WTC11 (cell line): ENCODE measurements at regions not wholly inside any gene's neighbourhood (a gene's known extent, or its start where the extent isn't known, plus 50 kb on each side); places are given as distances from the start of the nearest gene placed in this dataset.

Source experiments
- ATAC-seq: fragments of 200-7000 bp; cut with Tn5 transposase; 2 replicates; pipeline ENCODE4 v1.10.0; 2021; ENCODE audit warnings: mild to moderate bottlenecking, moderate library complexity
- CTCF ChIA-PET: fragments of 300-600 bp; sonication (Branson Sonifier 250); formaldehyde crosslinking; loops from one replicate; lab custom pipeline; 2021; ENCODE audit warnings: antibody characterized with exemption; lab: Charles Lee
- POLR2A ChIA-PET: fragments of 350-600 bp; sonication (Branson Sonifier 250); formaldehyde crosslinking; loops from one replicate; lab custom pipeline; 2021; ENCODE audit warnings: antibody characterized with exemption; lab: Charles Lee
- DNase-seq: peaks from one replicate; pipeline ENCODE4 v3.0.0; 2021; ENCODE audit warnings: low spot score
- H3K27ac Mint-ChIP-seq: 2 replicates; pipeline ENCODE4 v1.8.0; 2021; ENCODE audit warnings: mixed read lengths
- H3K27me3 Mint-ChIP-seq: 2 replicates; pipeline ENCODE4 v1.8.0; 2021; ENCODE audit warnings: low read depth, mild to moderate bottlenecking, moderate library complexity, mixed read lengths
- H3K36me3 Mint-ChIP-seq: 2 replicates; pipeline ENCODE4 v1.8.0; 2021; ENCODE audit warnings: mixed read lengths
- H3K4me1 Mint-ChIP-seq: 2 replicates; pipeline ENCODE4 v1.8.0; 2022; ENCODE audit warnings: mixed read lengths
- H3K4me3 Mint-ChIP-seq: 2 replicates; pipeline ENCODE4 v1.8.0; 2021; ENCODE audit warnings: mild to moderate bottlenecking, moderate library complexity, mixed read lengths
- H3K9me3 Mint-ChIP-seq: 2 replicates; pipeline ENCODE4 v1.8.0; 2021; ENCODE audit warnings: mixed read lengths
- ATF1 ChIP-seq: sonication (generic); formaldehyde crosslinking; IDR thresholded peaks from 2 replicates; pipeline ENCODE4 v1.8.1; 2023; ENCODE audit warnings: mild to moderate bottlenecking, moderate library complexity, missing genetic modification reagents
- ATF6 ChIP-seq: sonication (generic); formaldehyde crosslinking; IDR thresholded peaks from 2 replicates; pipeline ENCODE4 v1.8.1; 2023; ENCODE audit warnings: mild to moderate bottlenecking, missing genetic modification reagents
- E2F5 ChIP-seq: sonication (generic); formaldehyde crosslinking; IDR thresholded peaks from 2 replicates; pipeline ENCODE4 v1.8.1; 2022; ENCODE audit warnings: mild to moderate bottlenecking, moderate library complexity, missing genetic modification reagents
- ERG ChIP-seq: fragments of 250-450 bp; sonication (Bioruptor Pico); IDR thresholded peaks from 2 replicates; pipeline ENCODE4 v1.8.0; 2021; ENCODE audit warnings: mild to moderate bottlenecking
- GABPB1 ChIP-seq: sonication (generic); formaldehyde crosslinking; IDR thresholded peaks from 2 replicates; pipeline ENCODE4 v1.8.1; 2023; ENCODE audit warnings: mild to moderate bottlenecking, missing genetic modification reagents
- HMGA2 ChIP-seq: fragments of 250-450 bp; sonication (Bioruptor Pico); IDR thresholded peaks from 2 replicates; pipeline ENCODE4 v1.4.0; 2021; ENCODE audit warnings: mild to moderate bottlenecking, moderate library complexity
- KAT7 ChIP-seq: sonication (generic); formaldehyde crosslinking; IDR thresholded peaks from 2 replicates; pipeline ENCODE4 v1.8.1; 2023; ENCODE audit warnings: missing genetic modification reagents, mild to moderate bottlenecking, borderline replicate concordance
- TEAD4 ChIP-seq: sonication (generic); formaldehyde crosslinking; IDR thresholded peaks from 2 replicates; pipeline ENCODE4 v1.8.0; 2022; ENCODE audit warnings: mild to moderate bottlenecking, missing genetic modification reagents
- ZNF232 ChIP-seq: sonication (generic); formaldehyde crosslinking; IDR thresholded peaks from 2 replicates; pipeline ENCODE4 v1.8.0; 2022; ENCODE audit warnings: mild to moderate bottlenecking, missing genetic modification reagents
- ZNF317 ChIP-seq: sonication (generic); formaldehyde crosslinking; IDR thresholded peaks from 2 replicates; pipeline ENCODE4 v1.8.1; 2023; ENCODE audit warnings: low read depth, mild to moderate bottlenecking, moderate library complexity, missing genetic modification reagents, borderline replicate concordance
- ZNF396 ChIP-seq: fragments of 250-450 bp; sonication (Bioruptor Pico); IDR thresholded peaks from 2 replicates; pipeline ENCODE4 v1.8.0; 2021; ENCODE audit warnings: mild to moderate bottlenecking, moderate library complexity, borderline replicate concordance
- ZNF671 ChIP-seq: fragments of 250-450 bp; sonication (Bioruptor Pico); IDR thresholded peaks from 2 replicates; pipeline ENCODE4 v1.8.0; 2021; ENCODE audit warnings: mild to moderate bottlenecking
- TF ChIP-seq, protein P1 (sequence below): sonication (generic); formaldehyde crosslinking; IDR thresholded peaks from 2 replicates; pipeline ENCODE4 v1.8.1; 2023; ENCODE audit warnings: mild to moderate bottlenecking, missing genetic modification reagents, borderline replicate concordance
- TF ChIP-seq, protein P2 (sequence below): fragments of 200-600 bp; IDR thresholded peaks from 2 replicates; pipeline ENCODE4 v1.8.0; 2022; ENCODE audit warnings: antibody characterized with exemption
- TF ChIP-seq, protein P3 (sequence below): sonication (generic); formaldehyde crosslinking; IDR thresholded peaks from 2 replicates; pipeline ENCODE4 v1.8.1; 2022; ENCODE audit warnings: mild to moderate bottlenecking, missing genetic modification reagents, moderate library complexity, borderline replicate concordance
- TF ChIP-seq, protein P4 (sequence below): sonication (generic); formaldehyde crosslinking; IDR thresholded peaks from 2 replicates; pipeline ENCODE4 v1.8.0; 2023; ENCODE audit warnings: mild to moderate bottlenecking, missing genetic modification reagents
- TF ChIP-seq, protein P5 (sequence below): sonication (generic); formaldehyde crosslinking; IDR thresholded peaks from 2 replicates; pipeline ENCODE4 v1.8.1; 2022; ENCODE audit warnings: missing genetic modification reagents, borderline replicate concordance

DNA sequence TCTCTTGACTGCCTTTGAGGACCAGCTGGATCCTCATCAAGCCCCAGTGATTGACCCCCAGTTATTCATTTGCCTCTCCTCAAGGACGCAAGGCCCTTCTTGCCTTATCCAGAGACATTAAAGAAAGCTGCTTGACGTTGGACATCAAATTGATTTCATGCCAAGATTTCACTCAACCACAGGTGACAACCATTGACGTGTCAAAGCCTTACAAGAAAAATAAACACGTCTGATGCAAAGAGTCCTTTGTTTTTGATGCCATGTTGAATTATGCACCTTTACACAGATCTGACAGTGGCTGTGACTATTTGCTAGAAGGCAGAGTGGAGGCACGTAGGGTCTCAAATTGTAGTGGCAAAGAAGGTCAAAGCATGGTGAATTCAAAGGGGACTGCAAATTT is 666.2 kb upstream of the CAMK1G start:
- H3K4me3 Mint-ChIP-seq: no peak overlapping the region
- ATAC-seq: no peak
- no peaks in the 10 kb centered on the region; the same call in 1 of the 2 replicates for H3K27me3 Mint-ChIP-seq
- DNase-seq: no peak
- no peak overlapping the region for H3K27ac Mint-ChIP-seq
- POLR2A ChIA-PET: no interaction called here
- no peaks in the 10 kb centered on the region for H3K36me3 Mint-ChIP-seq
- H3K9me3 Mint-ChIP-seq: peaks cover 18% of the 10 kb centered on the region
- peaks cover 10% of the 10 kb centered on the region for H3K4me1 Mint-ChIP-seq
- TF ChIP-seq GABPB1 (no peak), E2F5 (CRISPR knock-in tag) (no peak), ZNF396 (CRISPR knock-in tag) (no peak), KAT7 (CRISPR knock-in tag) (no peak)
- CTCF ChIA-PET: no interaction called here

DNA sequence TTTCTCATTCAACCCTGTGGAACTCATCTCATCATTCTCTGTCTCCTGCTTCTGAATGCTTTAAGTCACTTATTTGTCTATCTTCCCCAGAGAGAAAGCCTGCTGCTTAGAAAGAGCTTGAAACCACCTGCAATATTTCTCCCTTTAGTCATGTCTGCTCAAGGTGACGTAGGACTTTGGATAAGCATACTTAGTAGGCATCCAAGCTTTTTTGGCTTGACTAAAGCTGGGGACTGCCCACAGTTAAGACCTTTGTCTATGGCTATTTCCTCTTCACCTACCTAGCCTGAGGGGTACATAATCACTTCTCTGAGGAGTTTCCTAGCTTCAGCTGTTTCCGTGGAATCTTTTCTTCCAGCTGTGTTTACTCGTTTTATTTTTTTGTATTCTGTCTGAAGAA is 665.8 kb upstream of the CAMK1G start:
- Mint-ChIP-seq H3K4me1 (peaks cover 10% of the 10 kb centered on the region), H3K27me3 (no peaks in the 10 kb centered on the region; the same call in 1 of the 2 replicates), H3K4me3 (no peak overlapping the region), H3K27ac (no peak overlapping the region), H3K9me3 (peaks cover 18% of the 10 kb centered on the region), H3K36me3 (no peaks in the 10 kb centered on the region)
- POLR2A ChIA-PET: no interaction called here
- CTCF ChIA-PET: no interaction called here
- no peak for DNase-seq
- peak; percentile 66 for ATAC-seq
- TF ChIP-seq ATF6 (CRISPR knock-in tag) (no peak), ZNF232 (CRISPR knock-in tag) (no peak), ZNF671 (CRISPR knock-in tag) (no peak), TEAD4 (CRISPR knock-in tag) (no peak), E2F5 (CRISPR knock-in tag) (no peak), ATF1 (CRISPR knock-in tag) (no peak), ZNF396 (CRISPR knock-in tag) (no peak), ZNF317 (no peak), HMGA2 (no peak), ERG (CRISPR knock-in tag) (no peak)
- TF ChIP-seq, protein P1, sequence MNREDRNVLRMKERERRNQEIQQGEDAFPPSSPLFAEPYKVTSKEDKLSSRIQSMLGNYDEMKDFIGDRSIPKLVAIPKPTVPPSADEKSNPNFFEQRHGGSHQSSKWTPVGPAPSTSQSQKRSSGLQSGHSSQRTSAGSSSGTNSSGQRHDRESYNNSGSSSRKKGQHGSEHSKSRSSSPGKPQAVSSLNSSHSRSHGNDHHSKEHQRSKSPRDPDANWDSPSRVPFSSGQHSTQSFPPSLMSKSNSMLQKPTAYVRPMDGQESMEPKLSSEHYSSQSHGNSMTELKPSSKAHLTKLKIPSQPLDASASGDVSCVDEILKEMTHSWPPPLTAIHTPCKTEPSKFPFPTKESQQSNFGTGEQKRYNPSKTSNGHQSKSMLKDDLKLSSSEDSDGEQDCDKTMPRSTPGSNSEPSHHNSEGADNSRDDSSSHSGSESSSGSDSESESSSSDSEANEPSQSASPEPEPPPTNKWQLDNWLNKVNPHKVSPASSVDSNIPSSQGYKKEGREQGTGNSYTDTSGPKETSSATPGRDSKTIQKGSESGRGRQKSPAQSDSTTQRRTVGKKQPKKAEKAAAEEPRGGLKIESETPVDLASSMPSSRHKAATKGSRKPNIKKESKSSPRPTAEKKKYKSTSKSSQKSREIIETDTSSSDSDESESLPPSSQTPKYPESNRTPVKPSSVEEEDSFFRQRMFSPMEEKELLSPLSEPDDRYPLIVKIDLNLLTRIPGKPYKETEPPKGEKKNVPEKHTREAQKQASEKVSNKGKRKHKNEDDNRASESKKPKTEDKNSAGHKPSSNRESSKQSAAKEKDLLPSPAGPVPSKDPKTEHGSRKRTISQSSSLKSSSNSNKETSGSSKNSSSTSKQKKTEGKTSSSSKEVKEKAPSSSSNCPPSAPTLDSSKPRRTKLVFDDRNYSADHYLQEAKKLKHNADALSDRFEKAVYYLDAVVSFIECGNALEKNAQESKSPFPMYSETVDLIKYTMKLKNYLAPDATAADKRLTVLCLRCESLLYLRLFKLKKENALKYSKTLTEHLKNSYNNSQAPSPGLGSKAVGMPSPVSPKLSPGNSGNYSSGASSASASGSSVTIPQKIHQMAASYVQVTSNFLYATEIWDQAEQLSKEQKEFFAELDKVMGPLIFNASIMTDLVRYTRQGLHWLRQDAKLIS (CRISPR knock-in tag): no peak
- TF ChIP-seq, protein P2, sequence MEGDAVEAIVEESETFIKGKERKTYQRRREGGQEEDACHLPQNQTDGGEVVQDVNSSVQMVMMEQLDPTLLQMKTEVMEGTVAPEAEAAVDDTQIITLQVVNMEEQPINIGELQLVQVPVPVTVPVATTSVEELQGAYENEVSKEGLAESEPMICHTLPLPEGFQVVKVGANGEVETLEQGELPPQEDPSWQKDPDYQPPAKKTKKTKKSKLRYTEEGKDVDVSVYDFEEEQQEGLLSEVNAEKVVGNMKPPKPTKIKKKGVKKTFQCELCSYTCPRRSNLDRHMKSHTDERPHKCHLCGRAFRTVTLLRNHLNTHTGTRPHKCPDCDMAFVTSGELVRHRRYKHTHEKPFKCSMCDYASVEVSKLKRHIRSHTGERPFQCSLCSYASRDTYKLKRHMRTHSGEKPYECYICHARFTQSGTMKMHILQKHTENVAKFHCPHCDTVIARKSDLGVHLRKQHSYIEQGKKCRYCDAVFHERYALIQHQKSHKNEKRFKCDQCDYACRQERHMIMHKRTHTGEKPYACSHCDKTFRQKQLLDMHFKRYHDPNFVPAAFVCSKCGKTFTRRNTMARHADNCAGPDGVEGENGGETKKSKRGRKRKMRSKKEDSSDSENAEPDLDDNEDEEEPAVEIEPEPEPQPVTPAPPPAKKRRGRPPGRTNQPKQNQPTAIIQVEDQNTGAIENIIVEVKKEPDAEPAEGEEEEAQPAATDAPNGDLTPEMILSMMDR: no peak
- TF ChIP-seq, protein P3, sequence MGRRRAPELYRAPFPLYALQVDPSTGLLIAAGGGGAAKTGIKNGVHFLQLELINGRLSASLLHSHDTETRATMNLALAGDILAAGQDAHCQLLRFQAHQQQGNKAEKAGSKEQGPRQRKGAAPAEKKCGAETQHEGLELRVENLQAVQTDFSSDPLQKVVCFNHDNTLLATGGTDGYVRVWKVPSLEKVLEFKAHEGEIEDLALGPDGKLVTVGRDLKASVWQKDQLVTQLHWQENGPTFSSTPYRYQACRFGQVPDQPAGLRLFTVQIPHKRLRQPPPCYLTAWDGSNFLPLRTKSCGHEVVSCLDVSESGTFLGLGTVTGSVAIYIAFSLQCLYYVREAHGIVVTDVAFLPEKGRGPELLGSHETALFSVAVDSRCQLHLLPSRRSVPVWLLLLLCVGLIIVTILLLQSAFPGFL (CRISPR knock-in tag): no peak
- TF ChIP-seq, protein P4, sequence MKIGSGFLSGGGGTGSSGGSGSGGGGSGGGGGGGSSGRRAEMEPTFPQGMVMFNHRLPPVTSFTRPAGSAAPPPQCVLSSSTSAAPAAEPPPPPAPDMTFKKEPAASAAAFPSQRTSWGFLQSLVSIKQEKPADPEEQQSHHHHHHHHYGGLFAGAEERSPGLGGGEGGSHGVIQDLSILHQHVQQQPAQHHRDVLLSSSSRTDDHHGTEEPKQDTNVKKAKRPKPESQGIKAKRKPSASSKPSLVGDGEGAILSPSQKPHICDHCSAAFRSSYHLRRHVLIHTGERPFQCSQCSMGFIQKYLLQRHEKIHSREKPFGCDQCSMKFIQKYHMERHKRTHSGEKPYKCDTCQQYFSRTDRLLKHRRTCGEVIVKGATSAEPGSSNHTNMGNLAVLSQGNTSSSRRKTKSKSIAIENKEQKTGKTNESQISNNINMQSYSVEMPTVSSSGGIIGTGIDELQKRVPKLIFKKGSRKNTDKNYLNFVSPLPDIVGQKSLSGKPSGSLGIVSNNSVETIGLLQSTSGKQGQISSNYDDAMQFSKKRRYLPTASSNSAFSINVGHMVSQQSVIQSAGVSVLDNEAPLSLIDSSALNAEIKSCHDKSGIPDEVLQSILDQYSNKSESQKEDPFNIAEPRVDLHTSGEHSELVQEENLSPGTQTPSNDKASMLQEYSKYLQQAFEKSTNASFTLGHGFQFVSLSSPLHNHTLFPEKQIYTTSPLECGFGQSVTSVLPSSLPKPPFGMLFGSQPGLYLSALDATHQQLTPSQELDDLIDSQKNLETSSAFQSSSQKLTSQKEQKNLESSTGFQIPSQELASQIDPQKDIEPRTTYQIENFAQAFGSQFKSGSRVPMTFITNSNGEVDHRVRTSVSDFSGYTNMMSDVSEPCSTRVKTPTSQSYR: no peak
- TF ChIP-seq, protein P5, sequence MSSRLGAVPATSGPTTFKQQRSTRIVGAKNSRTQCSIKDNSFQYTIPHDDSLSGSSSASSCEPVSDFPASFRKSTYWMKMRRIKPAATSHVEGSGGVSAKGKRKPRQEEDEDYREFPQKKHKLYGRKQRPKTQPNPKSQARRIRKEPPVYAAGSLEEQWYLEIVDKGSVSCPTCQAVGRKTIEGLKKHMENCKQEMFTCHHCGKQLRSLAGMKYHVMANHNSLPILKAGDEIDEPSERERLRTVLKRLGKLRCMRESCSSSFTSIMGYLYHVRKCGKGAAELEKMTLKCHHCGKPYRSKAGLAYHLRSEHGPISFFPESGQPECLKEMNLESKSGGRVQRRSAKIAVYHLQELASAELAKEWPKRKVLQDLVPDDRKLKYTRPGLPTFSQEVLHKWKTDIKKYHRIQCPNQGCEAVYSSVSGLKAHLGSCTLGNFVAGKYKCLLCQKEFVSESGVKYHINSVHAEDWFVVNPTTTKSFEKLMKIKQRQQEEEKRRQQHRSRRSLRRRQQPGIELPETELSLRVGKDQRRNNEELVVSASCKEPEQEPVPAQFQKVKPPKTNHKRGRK (CRISPR knock-in tag): no peak
